HCT116 (cell line): ENCODE measurements at regions not wholly inside any gene's neighbourhood (a gene's known extent, or its start where the extent isn't known, plus 50 kb on each side); places are given as distances from the start of the nearest gene placed in this dataset.

Experiments used
- ATAC-seq: fragments of 200-7000 bp; cut with Tn5 transposase; 2 replicates; pipeline ENCODE4 v1.9.1; 2020; ENCODE audit warnings: mild to moderate bottlenecking, moderate library complexity
- BruUV-seq: library from RNA; stranded (reverse); fragments of 400-500 nt; replicated peaks from 2 replicates; lab custom pipeline; 2021; lab: Mats Ljungman, UMichigan
- CTCF ChIA-PET: fragments of 300-600 bp; sonication (Branson Sonifier 250); formaldehyde crosslinking; loops from one replicate; lab custom pipeline; 2021; ENCODE audit warnings: antibody characterized with exemption; lab: Charles Lee
- POLR2A ChIA-PET: fragments of 300-600, 350-600 bp; sonication (Branson Sonifier 250); formaldehyde crosslinking; loops from one replicate; lab custom pipeline; 2021; ENCODE audit warnings: antibody characterized with exemption; lab: Charles Lee
- RAD21 ChIA-PET, 2 experiments: fragments of 300-600 bp; sonication (Branson Sonifier 250); formaldehyde crosslinking; loops; one replicate each; lab custom pipeline; 2023; ENCODE audit warnings: low total read pairs in 2 of 2; ENCODE audit not compliant: uncharacterized antibody in 2 of 2, unreplicated experiment in 2 of 2, low non-redundant PET in 1 of 2; lab: Charles Lee
- DNase-seq: peaks from one replicate; pipeline ENCODE4 v3.0.0-alpha.2; 2010; ENCODE audit warnings: low read depth, low spot score
- H2AFZ ChIP-seq: fragments of 200-600 bp; shearing (Covaris generic), sonication (generic); 2 replicates; pipeline ENCODE4 v1.6.1; 2017; ENCODE audit warnings: low read depth, mixed run types, mixed read lengths, antibody characterized with exemption, low read length; ENCODE audit not compliant: poor library complexity, severe bottlenecking
- H3K27ac ChIP-seq: 2 replicates; pipeline ENCODE4 v1.5.1; 2012; ENCODE audit warnings: low read depth, low read length
- H3K27me3 ChIP-seq: fragments of 200-600 bp; sonication (generic); 2 replicates; pipeline ENCODE4 v1.6.1; 2016; ENCODE audit warnings: mixed run types, low read length, mixed read lengths; ENCODE audit not compliant: insufficient read depth
- H3K36me3 ChIP-seq, 2 experiments: fragments of 200-500 bp in 1 of 2; fragments of 200-600 bp in 1 of 2; sonication (Bioruptor generic) in 1 of 2; sonication (generic) in 1 of 2; 2 replicates each; pipeline versions ENCODE4 v1.5.1 to v1.6.1; 2014 to 2016; ENCODE audit warnings: low read length in 2 of 2, inconsistent platforms in 1 of 2, mixed read lengths in 1 of 2, mixed run types in 1 of 2; ENCODE audit not compliant: insufficient read depth in 2 of 2, control insufficient read depth in 1 of 2
- H3K4me1 ChIP-seq, 2 experiments: fragments of 200-600 bp in 1 of 2; sonication (generic) in 1 of 2; 2 replicates each; pipeline versions ENCODE4 v1.5.1 to v1.6.1; 2012 to 2017; ENCODE audit warnings: low read length in 2 of 2, inconsistent platforms in 1 of 2, mild to moderate bottlenecking in 1 of 2, mixed read lengths in 1 of 2, mixed run types in 1 of 2, moderate library complexity in 1 of 2; ENCODE audit not compliant: insufficient read depth in 2 of 2, control insufficient read depth in 1 of 2
- H3K4me2 ChIP-seq: fragments of 200-600 bp; sonication (generic); 2 replicates; pipeline ENCODE4 v1.6.1; 2017; ENCODE audit warnings: mixed run types, low read length, mixed read lengths
- H3K4me3 ChIP-seq, 2 experiments: fragments of 200-600 bp in 1 of 2; sonication (generic) in 1 of 2; replicated peaks in 1 of 2; 2 replicates each; pipeline ENCODE4 v1.5.1; 2011 to 2016; ENCODE audit warnings: low read length in 2 of 2, control low read depth in 1 of 2, low read depth in 1 of 2, mild to moderate bottlenecking in 1 of 2, mixed read lengths in 1 of 2, mixed run types in 1 of 2
- H3K79me2 ChIP-seq: fragments of 200-600 bp; sonication (generic); 2 replicates; pipeline ENCODE4 v1.6.1; 2017; ENCODE audit warnings: mild to moderate bottlenecking, mixed run types, low read length, moderate library complexity, mixed read lengths; ENCODE audit not compliant: insufficient read depth
- H3K9ac ChIP-seq: fragments of 200-600 bp; sonication (generic); 2 replicates; pipeline ENCODE4 v1.6.1; 2016; ENCODE audit warnings: low read length, mixed read lengths
- H3K9me2 ChIP-seq: fragments of 200-600 bp; sonication (generic), shearing (Covaris generic); 2 replicates; pipeline ENCODE4 v1.6.1; 2017; ENCODE audit warnings: mixed run types, mild to moderate bottlenecking, moderate library complexity; ENCODE audit not compliant: insufficient read depth
- H3K9me3 ChIP-seq, 2 experiments: fragments of 200-500 bp in 1 of 2; fragments of 200-600 bp in 1 of 2; sonication (Bioruptor generic) in 1 of 2; sonication (generic) in 1 of 2; 2 replicates each; pipeline ENCODE4 v1.6.1; 2014 to 2017; ENCODE audit warnings: low read length in 2 of 2, mixed read lengths in 2 of 2, inconsistent platforms in 1 of 2, low read depth in 1 of 2, mild to moderate bottlenecking in 1 of 2, mixed run types in 1 of 2, moderate library complexity in 1 of 2; ENCODE audit not compliant: control insufficient read depth in 1 of 2, insufficient read depth in 1 of 2
- H4K20me1 ChIP-seq: fragments of 200-600 bp; sonication (generic), shearing (Covaris generic); 2 replicates; pipeline ENCODE4 v1.6.1; 2017; ENCODE audit warnings: mixed run types, mild to moderate bottlenecking, moderate library complexity; ENCODE audit not compliant: insufficient read depth
- ATF3 ChIP-seq: IDR thresholded peaks from 2 replicates; pipeline ENCODE4 v1.6.1; 2012
- CBX3 ChIP-seq: IDR thresholded peaks from 2 replicates; pipeline ENCODE4 v1.6.1; 2012; ENCODE audit warnings: low read depth
- CTCF ChIP-seq, 3 experiments: fragments of 200-600 bp in 1 of 3; sonication (generic) in 1 of 3; IDR thresholded peaks in 2 of 3; conservative IDR thresholded peaks in 1 of 3; 2 replicates each; pipeline ENCODE4 v1.5.1; 2012 to 2017; ENCODE audit warnings: low read depth in 2 of 3, low read length in 2 of 3, antibody characterized with exemption in 1 of 3, borderline replicate concordance in 1 of 3, control low read depth in 1 of 3, mild to moderate bottlenecking in 1 of 3, mixed read lengths in 1 of 3, mixed run types in 1 of 3, moderate library complexity in 1 of 3; ENCODE audit not compliant: insufficient read depth in 1 of 3
- EGR1 ChIP-seq: IDR thresholded peaks from 2 replicates; pipeline ENCODE4 v1.6.1; 2012; ENCODE audit warnings: low read depth
- ELF1 ChIP-seq: IDR thresholded peaks from 2 replicates; pipeline ENCODE4 v1.6.1; 2012; ENCODE audit warnings: low read depth, borderline replicate concordance
- EZH2phosphoT487 ChIP-seq: fragments of 200-600 bp; IDR thresholded peaks from 2 replicates; pipeline ENCODE4 v1.6.1; 2018; ENCODE audit warnings: antibody characterized with exemption, borderline replicate concordance
- FOSL1 ChIP-seq: IDR thresholded peaks from 2 replicates; pipeline ENCODE4 v1.6.1; 2012; ENCODE audit warnings: low read depth
- JUND ChIP-seq: IDR thresholded peaks from 2 replicates; pipeline ENCODE4 v1.6.1; 2012
- MAX ChIP-seq: IDR thresholded peaks from 2 replicates; pipeline ENCODE4 v1.6.1; 2012
- POLR2A ChIP-seq: IDR thresholded peaks from 2 replicates; pipeline ENCODE4 v1.7.0; 2011; ENCODE audit warnings: borderline replicate concordance; ENCODE audit not compliant: insufficient read depth, insufficient read length; ENCODE audit errors: extremely low read depth
- POLR2AphosphoS5 ChIP-seq: IDR thresholded peaks from 2 replicates; pipeline ENCODE4 v1.6.1; 2011; ENCODE audit warnings: mild to moderate bottlenecking, low read depth, low read length, moderate library complexity
- RAD21 ChIP-seq: IDR thresholded peaks from 2 replicates; pipeline ENCODE4 v1.6.1; 2012; ENCODE audit warnings: low read depth, mild to moderate bottlenecking
- REST ChIP-seq: IDR thresholded peaks from 2 replicates; pipeline ENCODE4 v1.6.1; 2012; ENCODE audit warnings: low read depth
- SP1 ChIP-seq: IDR thresholded peaks from 2 replicates; pipeline ENCODE4 v1.6.1; 2012; ENCODE audit warnings: low read depth
- SRF ChIP-seq: IDR thresholded peaks from 2 replicates; pipeline ENCODE4 v1.6.1; 2012; ENCODE audit warnings: low read depth
- TCF7L2 ChIP-seq: IDR thresholded peaks from 2 replicates; pipeline ENCODE4 v1.7.0; 2011; ENCODE audit warnings: borderline replicate concordance, inconsistent platforms; ENCODE audit not compliant: insufficient read depth, insufficient read length; ENCODE audit errors: extremely low read depth
- YY1 ChIP-seq: IDR thresholded peaks from 2 replicates; pipeline ENCODE4 v1.6.1; 2011; ENCODE audit warnings: low read length, low read depth, moderate library complexity, mild to moderate bottlenecking; ENCODE audit not compliant: insufficient replicate concordance; ENCODE audit errors: extremely low read depth
- intact Hi-C: fragments of 100-400 bp; cut with micrococcal nuclease; formaldehyde crosslinking; loops from 2 replicates; pipeline ENCODE4 v1.10.0; 2022

- intact Hi-C loops, result no loop called here
- H3K9me3 ChIP-seq, result no peaks in the 10 kb centered on the region
- ChIA-PET RAD21 (no interaction called here), POLR2A (no interaction called here), CTCF (no interaction called here)
- H2AFZ ChIP-seq, result no peak overlapping the region
- no peak for DNase-seq
- no peak for ATAC-seq
- H3K4me2 ChIP-seq, result no peak overlapping the region
- TF ChIP-seq YY1 (no peak), SP1 (no peak), POLR2A (no peak), EGR1 (no peak), MAX (no peak)
- TF ChIP-seq, all 23 proteins: peak for 0
- no TSS peak for BruUV-seq
- H3K4me1 ChIP-seq, result peaks cover 4 to 5% of the 10 kb centered on the region in 2 experiments; a peak in 1 of 4 replicates
- no peaks in the 10 kb centered on the region for H3K27me3 ChIP-seq
- no peaks in the 10 kb centered on the region for H3K9me2 ChIP-seq
- H3K27ac ChIP-seq, result no peak overlapping the region
- no peak overlapping the region for H3K9ac ChIP-seq
- H4K20me1 ChIP-seq, result no peaks in the 10 kb centered on the region
- H3K36me3 ChIP-seq, result no peaks in the 10 kb centered on the region
- no peaks in the 10 kb centered on the region for H3K79me2 ChIP-seq
- H3K4me3 ChIP-seq, result no peak overlapping the region
Measured at GRCh38 chr12:92064422-92064821, 81.2 kb downstream of the BTG1 start.

GRCh38 chr12:92063641-92064040 is 82.0 kb downstream of the BTG1 start:
- intact Hi-C loops, result no loop called here
- Histone ChIP-seq H3K27ac (no peak overlapping the region), H3K79me2 (no peaks in the 10 kb centered on the region), H3K4me2 (no peak overlapping the region), H3K36me3 (no peaks in the 10 kb centered on the region), H4K20me1 (no peaks in the 10 kb centered on the region), H3K9me2 (no peaks in the 10 kb centered on the region), H3K27me3 (no peaks in the 10 kb centered on the region), H3K9me3 (no peaks in the 10 kb centered on the region), H3K9ac (no peak overlapping the region), H3K4me3 (no peak overlapping the region), H3K4me1 (peaks cover 3 to 4% of the 10 kb centered on the region in 2 experiments; a peak in 1 of 4 replicates), H2AFZ (no peak overlapping the region)
- RAD21 ChIA-PET, result no interaction called here
- DNase-seq (no peak), ATAC-seq (no peak)
- POLR2A ChIA-PET, result no interaction called here
- CTCF ChIA-PET, result no interaction called here
- no TSS peak for BruUV-seq
- TF ChIP-seq TCF7L2 (no peak), POLR2A (no peak), EGR1 (no peak), CTCF (IDR thresholded peaks at IDR 0.05 in 2 of 3, conservative IDR thresholded peaks at IDR 0.05 in 1 of 3; ENCODE audit: borderline replicate concordance in 1 of 3, insufficient read depth in 1 of 3, low read depth in 2 of 3, low read length in 2 of 3) (no peak), JUND (no peak), FOSL1 (no peak), RAD21 (no peak), ATF3 (no peak), POLR2AphosphoS5 (no peak), CBX3 (no peak), EZH2phosphoT487 (no peak), SRF (no peak), REST (no peak), ELF1 (no peak)
